ENCODE measurements at regions not wholly inside any gene's neighbourhood (a gene's known extent, or its start where the extent isn't known, plus 50 kb on each side); places are given as distances from the start of the nearest gene placed in this dataset.

DNA sequence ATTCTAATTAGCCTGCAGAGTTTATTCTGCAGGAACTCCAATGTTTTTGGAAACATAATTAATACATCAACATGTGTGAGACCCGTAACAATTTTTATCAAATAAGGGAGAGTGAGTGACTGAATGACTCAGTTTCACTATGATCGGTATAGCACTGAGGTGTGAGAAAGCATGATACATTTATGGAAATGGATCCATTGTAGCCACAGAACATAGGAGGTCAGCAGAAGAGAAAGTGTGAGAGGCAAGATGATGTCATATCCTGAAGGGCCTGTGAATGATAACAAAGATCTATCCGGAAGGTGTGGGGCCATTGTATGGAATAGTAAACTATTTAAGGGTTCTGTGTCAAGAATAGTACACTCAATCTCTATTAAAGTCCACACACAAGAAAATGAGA is 1406.1 kb upstream of the TENM4 start:
- Histone ChIP-seq H3K4me2 (ENCODE audit: low read length) (no peak overlapping the region), H3K79me2 (ENCODE audit: insufficient read depth, low read depth, low read length) (no peaks in the 10 kb centered on the region), H2AFZ (ENCODE audit: low read length) (no peak overlapping the region), H4K20me1 (ENCODE audit: insufficient read depth, low read length) (no peaks in the 10 kb centered on the region), H3K4me3 (ENCODE audit: low read depth, low read length, poor library complexity, severe bottlenecking) (no peak overlapping the region), H3K9me2 (ENCODE audit: insufficient read depth, low read length) (no peaks in the 10 kb centered on the region), H3K27ac (ENCODE audit: low read depth, low read length, poor library complexity, severe bottlenecking) (no peak overlapping the region), H3K36me3 (ENCODE audit: insufficient read depth, low read length) (no peaks in the 10 kb centered on the region), H3K9me3 (ENCODE audit: low read length) (no peaks in the 10 kb centered on the region), H3K4me1 (ENCODE audit: insufficient read depth, low read length, poor library complexity, severe bottlenecking) (no peaks in the 10 kb centered on the region)
- TF ChIP-seq, protein P1, sequence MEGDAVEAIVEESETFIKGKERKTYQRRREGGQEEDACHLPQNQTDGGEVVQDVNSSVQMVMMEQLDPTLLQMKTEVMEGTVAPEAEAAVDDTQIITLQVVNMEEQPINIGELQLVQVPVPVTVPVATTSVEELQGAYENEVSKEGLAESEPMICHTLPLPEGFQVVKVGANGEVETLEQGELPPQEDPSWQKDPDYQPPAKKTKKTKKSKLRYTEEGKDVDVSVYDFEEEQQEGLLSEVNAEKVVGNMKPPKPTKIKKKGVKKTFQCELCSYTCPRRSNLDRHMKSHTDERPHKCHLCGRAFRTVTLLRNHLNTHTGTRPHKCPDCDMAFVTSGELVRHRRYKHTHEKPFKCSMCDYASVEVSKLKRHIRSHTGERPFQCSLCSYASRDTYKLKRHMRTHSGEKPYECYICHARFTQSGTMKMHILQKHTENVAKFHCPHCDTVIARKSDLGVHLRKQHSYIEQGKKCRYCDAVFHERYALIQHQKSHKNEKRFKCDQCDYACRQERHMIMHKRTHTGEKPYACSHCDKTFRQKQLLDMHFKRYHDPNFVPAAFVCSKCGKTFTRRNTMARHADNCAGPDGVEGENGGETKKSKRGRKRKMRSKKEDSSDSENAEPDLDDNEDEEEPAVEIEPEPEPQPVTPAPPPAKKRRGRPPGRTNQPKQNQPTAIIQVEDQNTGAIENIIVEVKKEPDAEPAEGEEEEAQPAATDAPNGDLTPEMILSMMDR (conservative IDR thresholded peaks at IDR 0.05; ENCODE audit: low read length) = no peak
- TF ChIP-seq EZH2phosphoT487 (IDR thresholded peaks at IDR 0.05; ENCODE audit: borderline replicate concordance, low read depth, low read length) = no peak
- no TSS peak for BruUV-seq (replicated peaks)
- no peak for DNase-seq (ENCODE audit: low spot score)
- CTCF ChIA-PET (ENCODE audit: unreplicated experiment) = no interaction called here
- intact Hi-C loops (cut with micrococcal nuclease; ENCODE audit: unreplicated experiment) = no loop called here
- POLR2A ChIA-PET = no interaction called here

GRCh38 chr11:80846442-80846841 is 1405.6 kb upstream of the TENM4 start:
- Histone ChIP-seq H3K27ac (ENCODE audit: low read depth, low read length, poor library complexity, severe bottlenecking) (no peak overlapping the region), H2AFZ (ENCODE audit: low read length) (no peak overlapping the region), H3K4me3 (ENCODE audit: low read depth, low read length, poor library complexity, severe bottlenecking) (no peak overlapping the region), H4K20me1 (ENCODE audit: insufficient read depth, low read length) (no peaks in the 10 kb centered on the region), H3K4me2 (ENCODE audit: low read length) (no peak overlapping the region), H3K9me2 (ENCODE audit: insufficient read depth, low read length) (no peaks in the 10 kb centered on the region), H3K9me3 (ENCODE audit: low read length) (no peaks in the 10 kb centered on the region), H3K36me3 (ENCODE audit: insufficient read depth, low read length) (no peaks in the 10 kb centered on the region), H3K79me2 (ENCODE audit: insufficient read depth, low read depth, low read length) (no peaks in the 10 kb centered on the region), H3K4me1 (ENCODE audit: insufficient read depth, low read length, poor library complexity, severe bottlenecking) (no peaks in the 10 kb centered on the region)
- intact Hi-C loops (cut with micrococcal nuclease; ENCODE audit: unreplicated experiment) = no loop called here
- POLR2A ChIA-PET = no interaction called here
- no TSS peak for BruUV-seq (replicated peaks)
- TF ChIP-seq, protein P1 (conservative IDR thresholded peaks at IDR 0.05; ENCODE audit: low read length) = no peak
- no peak for TF ChIP-seq EZH2phosphoT487 (IDR thresholded peaks at IDR 0.05; ENCODE audit: borderline replicate concordance, low read depth, low read length)
- DNase-seq (ENCODE audit: low spot score) = no peak
- CTCF ChIA-PET (ENCODE audit: unreplicated experiment) = no interaction called here

DNA sequence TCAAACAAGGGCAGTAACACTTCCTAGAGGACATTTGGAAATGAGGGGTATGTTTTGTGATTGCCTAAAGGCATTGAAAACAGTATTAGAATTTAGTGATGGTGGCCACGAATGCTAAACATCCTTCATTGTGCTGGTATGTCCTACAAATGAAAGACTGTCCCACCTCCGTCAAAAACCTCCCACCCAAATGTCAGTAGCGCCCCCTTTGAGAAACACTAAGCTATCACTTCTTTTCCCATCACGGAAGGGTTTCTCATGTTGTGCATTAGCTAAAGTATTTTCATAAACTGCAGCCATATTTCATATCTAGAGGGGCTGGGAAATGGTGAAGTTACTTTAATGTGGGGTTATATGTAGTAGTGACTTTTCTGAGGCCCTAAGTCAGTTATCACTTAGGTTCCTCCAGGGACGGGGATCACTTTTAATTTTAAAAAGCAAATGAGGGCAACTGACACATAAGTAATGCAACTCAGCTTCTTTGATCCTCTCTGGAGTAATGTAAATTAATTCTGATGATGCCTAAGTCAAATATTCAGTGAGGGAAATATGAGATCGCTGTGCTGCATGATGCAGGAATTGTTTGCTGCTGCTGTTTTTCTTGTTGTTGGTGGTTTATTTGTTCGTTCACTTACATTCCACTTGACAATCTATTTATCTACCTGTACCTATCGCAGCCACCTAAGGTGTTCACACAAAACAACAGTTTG is 1403.4 kb upstream of the TENM4 start:
- Histone ChIP-seq H4K20me1 (ENCODE audit: insufficient read depth, low read length) (no peaks in the 10 kb centered on the region), H3K4me2 (ENCODE audit: low read length) (no peak overlapping the region), H3K27ac (ENCODE audit: low read depth, low read length, poor library complexity, severe bottlenecking) (no peak overlapping the region), H3K36me3 (ENCODE audit: insufficient read depth, low read length) (no peaks in the 10 kb centered on the region), H3K4me1 (ENCODE audit: insufficient read depth, low read length, poor library complexity, severe bottlenecking) (no peaks in the 10 kb centered on the region), H3K79me2 (ENCODE audit: insufficient read depth, low read depth, low read length) (no peaks in the 10 kb centered on the region), H2AFZ (ENCODE audit: low read length) (no peak overlapping the region), H3K9me3 (ENCODE audit: low read length) (no peaks in the 10 kb centered on the region), H3K9me2 (ENCODE audit: insufficient read depth, low read length) (no peaks in the 10 kb centered on the region), H3K4me3 (ENCODE audit: low read depth, low read length, poor library complexity, severe bottlenecking) (no peak overlapping the region)
- intact Hi-C loops (cut with micrococcal nuclease; ENCODE audit: unreplicated experiment) = no loop called here
- BruUV-seq (replicated peaks) = no TSS peak
- ChIA-PET CTCF (ENCODE audit: unreplicated experiment) (no interaction called here), POLR2A (interaction anchor here (0.6 kb wide), 1 partner anchor 28 kb away, joined by 4 read pairs; no protein-coding TSS in a partner anchor)
- TF ChIP-seq, protein P1 (conservative IDR thresholded peaks at IDR 0.05; ENCODE audit: low read length) = no peak
- TF ChIP-seq EZH2phosphoT487 (IDR thresholded peaks at IDR 0.05; ENCODE audit: borderline replicate concordance, low read depth, low read length) = no peak
- DNase-seq (ENCODE audit: low spot score) = no peak
